GM18909 (cell line): ENCODE measurements at regions not wholly inside any gene's neighbourhood (a gene's known extent, or its start where the extent isn't known, plus 50 kb on each side); places are given as distances from the start of the nearest gene placed in this dataset.
A peak's percentile ranks its signal among the peaks of the same experiment; 100 is the strongest.

Experiments
- ATAC-seq: cut with Tn5 transposase; IDR thresholded peaks from one replicate; pipeline ENCODE4 v1.9.1; 2021; ENCODE audit warnings: mild to moderate bottlenecking; ENCODE audit not compliant: unreplicated experiment, poor library complexity

GRCh38 chr5:103434057-103434456 lies 128.5 kb downstream of the NUDT12 start:
- ATAC-seq: no peak

DNA sequence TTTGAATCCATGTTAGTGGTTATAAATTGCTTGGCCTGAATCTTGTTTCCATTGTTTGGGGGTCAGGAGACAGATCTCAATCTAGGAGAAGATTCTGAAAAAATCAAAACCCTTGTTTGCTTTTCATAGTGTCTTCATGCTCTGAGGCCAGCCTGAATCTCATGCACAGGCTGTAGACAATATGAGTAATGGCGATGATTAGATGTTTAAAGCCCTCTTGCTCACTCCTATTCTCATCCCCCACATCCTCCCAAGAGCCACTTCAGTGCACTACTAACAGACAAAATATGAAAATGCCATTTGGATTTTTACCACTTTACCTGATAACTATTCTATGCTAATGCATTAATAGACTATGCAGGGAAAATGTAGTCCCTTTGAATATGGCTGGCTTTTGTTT lies 129.4 kb downstream of the NUDT12 start:
- ATAC-seq: no peak

DNA sequence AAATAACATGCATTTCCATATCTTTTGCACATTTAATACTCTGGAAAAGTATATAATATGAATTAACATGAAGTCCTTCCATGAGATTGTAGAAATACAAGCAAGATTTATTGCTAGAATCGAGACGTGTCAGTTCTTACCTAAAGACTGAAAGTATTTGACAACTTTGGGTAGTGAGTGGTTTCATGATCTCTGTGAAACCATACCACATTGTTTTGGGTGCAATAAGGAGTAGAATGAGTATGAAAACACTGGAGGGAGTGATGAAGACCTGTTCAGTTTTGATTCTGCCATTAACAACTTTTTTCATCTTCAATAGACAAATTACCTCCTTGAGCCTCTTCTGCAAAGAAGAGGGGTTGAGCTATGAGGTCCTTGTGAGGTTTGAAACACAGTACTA lies 133.7 kb downstream of the NUDT12 start:
- no peak for ATAC-seq

DNA sequence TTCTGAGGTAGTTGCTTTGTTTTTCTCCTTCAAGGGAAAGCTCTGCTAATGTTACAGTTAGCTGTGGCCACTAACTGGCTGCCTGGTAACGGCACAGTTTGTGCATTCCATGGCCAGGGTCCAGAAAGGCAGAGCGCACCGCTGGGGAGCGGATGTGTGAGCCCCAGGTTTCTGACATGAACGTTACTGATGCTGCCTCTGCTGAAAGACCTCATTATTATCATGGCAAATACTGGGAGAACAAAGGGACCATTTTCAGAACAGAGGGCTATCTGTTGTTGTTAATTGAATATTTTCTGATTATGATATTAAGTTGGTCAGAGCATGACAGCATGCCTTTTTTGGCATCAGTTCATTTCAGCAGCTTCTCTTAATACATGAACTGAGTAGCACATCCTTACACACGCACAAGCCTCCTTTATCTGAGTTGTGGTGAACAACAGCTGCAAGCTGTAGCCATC lies 134.1 kb downstream of the NUDT12 start:
- no peak for ATAC-seq

- ATAC-seq: no peak
Measured at GRCh38 chr5:103427326-103427725, 135.3 kb downstream of the NUDT12 start.

DNA sequence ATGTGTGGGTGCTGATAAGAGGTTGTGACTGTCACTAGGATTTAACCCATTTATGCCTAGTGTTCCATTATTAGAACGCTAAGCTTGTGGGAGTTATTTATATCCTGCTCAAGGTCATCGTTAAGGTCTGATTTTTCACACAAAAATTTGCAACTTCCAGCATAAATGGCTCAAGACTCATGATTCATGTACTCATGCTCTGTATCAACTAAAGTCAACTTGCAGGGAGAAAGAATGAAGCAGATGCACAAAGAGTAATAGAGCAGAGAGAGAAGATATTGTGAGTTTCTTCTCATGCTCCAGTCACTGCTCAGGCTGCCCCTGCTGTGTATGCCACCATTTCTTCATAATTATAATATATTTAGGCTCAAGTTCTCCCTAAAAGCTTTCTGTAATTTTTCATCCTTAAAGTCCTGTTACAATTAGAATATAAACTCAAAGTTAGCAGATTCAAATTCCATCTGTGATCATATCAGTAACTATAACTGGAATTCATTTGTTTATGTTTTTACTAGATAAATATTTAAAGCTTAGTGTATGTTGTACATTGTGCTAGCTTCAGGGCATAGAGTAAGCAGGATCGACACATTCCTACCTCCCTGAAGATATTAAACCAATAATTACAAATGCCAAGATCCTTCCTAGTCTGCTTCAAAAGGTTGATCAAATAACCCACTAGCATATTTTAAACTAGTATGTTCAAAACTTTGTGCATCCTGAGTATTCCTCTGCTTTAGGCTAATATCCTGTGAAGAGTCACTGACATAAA lies 136.7 kb downstream of the NUDT12 start:
- no peak for ATAC-seq

GRCh38 chr5:103424453-103425205 lies 138.0 kb downstream of the NUDT12 start:
- no peak for ATAC-seq

GRCh38 chr5:103424026-103424425 lies 138.6 kb downstream of the NUDT12 start:
- no peak for ATAC-seq

- ATAC-seq: no peak
Measured at GRCh38 chr5:103422756-103423155, 139.8 kb downstream of the NUDT12 start.

- no peak for ATAC-seq
Measured at GRCh38 chr5:103414604-103415003, 148.0 kb downstream of the NUDT12 start.

DNA sequence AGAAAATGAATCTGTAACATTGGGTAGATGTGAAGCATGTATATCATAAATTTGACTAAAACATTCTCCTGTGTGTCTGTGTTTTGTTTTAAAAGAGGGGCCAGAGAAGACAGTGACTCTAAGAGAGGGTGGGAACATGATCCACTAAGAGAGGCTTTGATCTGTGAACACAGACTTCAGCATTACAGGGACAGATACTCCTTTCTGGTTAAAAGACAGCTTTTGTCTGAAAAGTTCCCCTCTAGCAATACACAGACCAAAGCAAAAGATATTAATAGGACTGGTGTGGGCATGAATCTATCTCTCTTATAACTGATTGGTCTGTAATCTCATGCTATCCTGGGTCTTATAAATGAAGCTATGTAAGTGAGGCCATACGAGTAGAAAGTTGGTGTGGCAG lies 150.9 kb downstream of the NUDT12 start:
- no peak for ATAC-seq

GRCh38 chr5:103410172-103410571 lies 151.6 kb downstream of the MACIR start:
- peak; percentile 98 for ATAC-seq

GRCh38 chr5:103409013-103409670 lies 150.6 kb downstream of the MACIR start:
- ATAC-seq: no peak

DNA sequence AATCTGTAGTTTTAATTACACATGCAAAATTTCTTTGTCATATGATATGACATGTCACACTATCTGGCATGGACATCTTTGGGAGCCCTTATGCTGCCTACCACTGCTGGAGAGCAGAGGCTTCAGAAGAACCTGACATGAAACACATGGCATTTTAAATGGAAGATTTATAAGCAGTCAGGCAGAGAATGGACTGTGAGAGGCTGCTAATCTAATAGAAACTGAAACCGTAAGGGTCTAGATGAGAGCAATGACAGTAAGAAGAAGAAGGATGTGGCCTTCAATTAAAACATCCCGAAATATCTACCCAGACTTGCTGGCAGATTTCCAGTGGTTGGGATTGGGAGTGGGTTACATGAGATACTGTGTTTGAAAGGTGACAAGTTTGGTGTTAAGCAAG lies 149.8 kb downstream of the MACIR start:
- peak; percentile 41 for ATAC-seq

DNA sequence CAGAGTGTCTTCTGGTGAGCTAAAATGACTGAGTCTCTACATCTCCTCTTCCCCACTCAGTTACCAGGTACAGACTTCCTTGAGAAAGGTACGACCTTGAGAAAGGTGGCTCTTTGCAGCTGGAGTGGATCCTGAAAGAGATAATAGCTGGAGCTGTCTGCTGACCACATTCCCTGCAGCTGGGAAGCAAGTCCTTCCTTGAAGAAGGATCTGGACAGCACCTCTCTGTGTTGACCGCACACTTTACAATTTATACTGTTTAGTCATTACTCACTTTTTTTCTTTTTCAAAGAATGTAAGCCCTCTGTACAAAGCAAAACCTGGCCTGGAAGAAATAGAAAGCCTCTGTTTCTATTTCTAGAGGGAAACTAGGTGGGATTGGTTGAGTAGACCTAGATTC lies 148.8 kb downstream of the MACIR start:
- ATAC-seq: no peak

DNA sequence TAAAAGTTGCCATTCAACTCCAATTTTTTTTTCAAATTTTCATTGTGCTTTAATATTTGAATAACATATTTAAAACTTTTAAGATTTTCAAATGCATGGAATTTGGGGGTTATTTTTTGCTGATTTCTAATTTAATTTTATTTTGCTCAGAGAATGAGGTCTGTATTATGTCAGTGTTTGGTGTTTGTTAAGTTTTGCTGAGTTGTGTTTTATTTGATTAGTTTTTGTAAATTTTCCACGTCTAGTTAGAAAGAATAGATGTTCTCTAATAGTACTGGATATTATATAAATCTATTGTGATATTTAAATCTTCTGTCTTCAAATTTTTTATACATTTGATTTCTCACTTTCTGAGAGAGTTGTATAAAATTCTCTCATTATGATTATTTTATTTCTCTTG lies 145.9 kb downstream of the MACIR start:
- no peak for ATAC-seq

DNA sequence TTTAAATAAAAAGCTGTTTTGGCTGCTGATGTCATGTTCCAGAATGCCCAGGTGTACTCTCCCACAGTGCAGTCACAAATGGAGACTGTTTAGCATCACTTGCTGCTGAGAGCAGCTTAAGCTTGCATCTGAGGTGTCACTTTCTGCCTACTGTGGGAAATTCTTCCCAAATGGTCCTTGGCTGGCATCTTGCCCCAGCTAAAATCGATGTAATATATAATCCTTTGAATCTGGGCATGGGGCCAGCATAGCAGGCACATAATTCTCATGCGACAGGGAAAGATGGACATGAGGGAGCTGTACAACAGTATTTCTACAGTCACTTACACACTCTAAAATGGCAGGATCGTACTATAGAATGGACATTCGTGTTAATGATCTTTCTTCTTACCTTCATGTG lies 144.3 kb downstream of the MACIR start:
- no peak for ATAC-seq

DNA sequence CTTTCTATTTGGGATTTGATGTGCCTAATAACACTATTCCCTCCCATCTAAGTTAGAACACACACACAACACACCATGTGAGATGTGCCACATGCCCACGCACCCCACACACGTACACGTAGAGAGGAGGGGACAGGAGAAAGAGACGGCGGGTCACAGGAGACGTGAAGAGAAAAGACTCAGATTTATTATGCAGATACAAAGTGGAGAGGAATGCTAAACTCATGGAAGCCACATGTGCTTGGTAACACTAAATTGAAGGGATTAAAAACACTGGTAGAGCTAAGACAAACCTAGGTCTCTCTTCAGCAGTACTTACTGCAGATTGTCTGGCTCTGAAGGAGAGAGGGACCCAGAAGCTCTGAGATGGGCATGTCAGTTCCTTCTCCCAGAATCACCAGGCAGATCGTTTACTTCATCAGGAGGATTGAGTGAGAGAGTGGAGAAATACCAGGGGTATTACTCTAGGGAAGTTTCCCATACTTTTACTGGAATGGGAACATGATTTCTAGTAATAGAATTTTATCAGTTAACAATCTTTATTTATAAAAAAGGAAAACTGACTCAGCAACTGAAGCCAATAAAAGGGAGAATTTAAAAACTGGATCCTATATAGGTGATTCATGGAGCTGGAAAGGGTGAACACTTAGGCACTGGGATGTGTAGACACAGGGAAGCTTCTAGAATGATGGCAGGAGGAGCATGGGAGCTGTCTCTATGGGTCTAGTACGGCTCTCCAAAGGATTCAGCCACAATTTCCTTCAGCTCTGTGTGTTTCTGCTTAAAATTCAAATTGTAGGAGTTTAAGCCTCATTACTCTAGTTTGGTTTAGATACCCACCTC lies 139.4 kb downstream of the MACIR start:
- ATAC-seq: no peak

DNA sequence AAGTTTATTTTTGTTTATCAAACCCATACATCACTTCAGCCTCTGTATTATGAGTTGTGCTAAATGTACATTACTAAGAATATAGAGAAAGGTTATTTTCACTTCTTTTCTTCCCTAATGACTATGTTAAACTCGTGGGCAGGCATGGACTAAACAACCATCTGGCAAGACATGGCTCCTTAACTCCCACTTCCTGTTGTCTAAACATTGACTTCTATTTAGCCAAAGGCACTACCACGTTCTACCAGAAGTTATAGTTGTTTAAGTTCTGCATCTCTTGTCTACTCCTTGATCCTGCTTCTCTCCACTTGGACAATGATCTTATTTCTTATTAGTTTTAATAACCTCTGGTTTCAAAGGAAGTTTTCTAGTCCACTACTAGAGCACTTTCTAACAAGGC lies 136.1 kb downstream of the MACIR start:
- ATAC-seq: no peak

GRCh38 chr5:103393101-103393754 lies 134.7 kb downstream of the MACIR start:
- no peak for ATAC-seq
